GM12878 (cell line): ENCODE measurements at regions not wholly inside any gene's neighbourhood (a gene's known extent, or its start where the extent isn't known, plus 50 kb on each side); places are given as distances from the start of the nearest gene placed in this dataset.

ENCODE experiments used
- CHD1 ChIP-seq: IDR thresholded peaks from 2 replicates; pipeline ENCODE4 v1.6.1; 2012; ENCODE audit warnings: low read depth, low read length, improper control_type of control experiment
- CHD4 ChIP-seq: fragments of 200-600 bp; sonication (generic); IDR thresholded peaks from 2 replicates; pipeline ENCODE4 v1.6.1; 2016; ENCODE audit warnings: mild to moderate bottlenecking
- CTCF ChIP-seq, 3 experiments: IDR thresholded peaks in 2 of 3; conservative IDR thresholded peaks in 1 of 3; 2 replicates each; pipeline ENCODE4 v1.5.1; 2011; ENCODE audit warnings: low read depth in 3 of 3, low read length in 3 of 3, mild to moderate bottlenecking in 3 of 3, control low read depth in 2 of 3, moderate library complexity in 2 of 3, inconsistent platforms in 1 of 3, mixed read lengths in 1 of 3; ENCODE audit not compliant: control insufficient read depth in 2 of 3, insufficient read depth in 1 of 3; ENCODE audit errors: extremely low read depth in 1 of 3
- EZH2 ChIP-seq: IDR thresholded peaks from 2 replicates; pipeline ENCODE4 v1.6.1; 2012; ENCODE audit warnings: low read depth, mild to moderate bottlenecking, control low read depth, inconsistent platforms, low read length, borderline replicate concordance; ENCODE audit not compliant: control insufficient read depth
- HSF1 ChIP-seq: fragments of 150-350 bp; IDR thresholded peaks from 2 replicates; pipeline ENCODE4 v1.6.1; 2014; ENCODE audit warnings: mild to moderate bottlenecking, low read depth, low read length
- MTA3 ChIP-seq: IDR thresholded peaks from 2 replicates; pipeline ENCODE4 v1.6.1; 2012; ENCODE audit warnings: low read length, inconsistent platforms, borderline replicate concordance
- NFIC ChIP-seq: IDR thresholded peaks from 2 replicates; pipeline ENCODE4 v1.6.1; 2012; ENCODE audit warnings: low read depth, mild to moderate bottlenecking, inconsistent platforms, low read length, moderate library complexity
- RFX5 ChIP-seq: IDR thresholded peaks from 2 replicates; pipeline ENCODE4 v1.6.1; 2011; ENCODE audit warnings: low read depth, low read length, improper control_type of control experiment
- SIN3A ChIP-seq: IDR thresholded peaks from 2 replicates; pipeline ENCODE4 v1.6.1; 2012; ENCODE audit warnings: low read depth, low read length, improper control_type of control experiment
- SP1 ChIP-seq: IDR thresholded peaks from one replicate; pipeline ENCODE4 v1.6.1; 2011; ENCODE audit warnings: low read depth, low read length
- SRF ChIP-seq, 2 experiments: IDR thresholded peaks; 2 replicates each; pipeline ENCODE4 v1.6.1; 2011; ENCODE audit warnings: low read depth in 2 of 2, low read length in 2 of 2, mild to moderate bottlenecking in 1 of 2, moderate library complexity in 1 of 2
- TCF12 ChIP-seq: IDR thresholded peaks from 2 replicates; pipeline ENCODE4 v1.6.1; 2011; ENCODE audit warnings: low read depth, mild to moderate bottlenecking, low read length
- USF2 ChIP-seq: IDR thresholded peaks from 2 replicates; pipeline ENCODE4 v1.6.1; 2011; ENCODE audit warnings: low read depth, low read length, improper control_type of control experiment, borderline replicate concordance

GRCh38 chr2:142794850-142795249 is 82.6 kb upstream of the KYNU start:
- no peak for TF ChIP-seq CTCF (IDR thresholded peaks at IDR 0.05 in 2 of 3, conservative IDR thresholded peaks at IDR 0.05 in 1 of 3; ENCODE audit: control insufficient read depth in 2 of 3, extremely low read depth in 1 of 3, insufficient read depth in 1 of 3, low read depth in 3 of 3, low read length in 3 of 3)
- TF ChIP-seq SP1: no peak
- no peak for TF ChIP-seq CHD1
- TF ChIP-seq HSF1: no peak
- TF ChIP-seq RFX5: no peak
- no peak for TF ChIP-seq EZH2
- TF ChIP-seq USF2: no peak
- no peak for TF ChIP-seq CHD4
- no peak for TF ChIP-seq SIN3A
- no peak for TF ChIP-seq NFIC
- no peak for TF ChIP-seq TCF12
- TF ChIP-seq SRF (IDR thresholded peaks at IDR 0.05; ENCODE audit: low read depth in 2 of 2, low read length in 2 of 2): no peak
- no peak for TF ChIP-seq MTA3
